ENCODE measurements at regions not wholly inside any gene's neighbourhood (a gene's known extent, or its start where the extent isn't known, plus 50 kb on each side); places are given as distances from the start of the nearest gene placed in this dataset.

- TF ChIP-seq CTCF (IDR thresholded peaks at IDR 0.05) (no peak), POLR2A (IDR thresholded peaks at IDR 0.05) (no peak)
Measured at GRCh38 chr4:164060456-164060855, 566.0 kb downstream of the TMA16 start.
